ENCODE measurements at regions not wholly inside any gene's neighbourhood (a gene's known extent, or its start where the extent isn't known, plus 50 kb on each side); places are given as distances from the start of the nearest gene placed in this dataset.

GRCh38 chr4:18690291-18690955 lies 668.9 kb upstream of the LCORL start:
- H3K27ac ChIP-seq (ENCODE audit: control insufficient read depth, insufficient read depth): no peak overlapping the region
- H3K9me3 ChIP-seq (replicated peaks; ENCODE audit: control insufficient read depth, insufficient read depth, low read length): no peaks in the 10 kb centered on the region
- DNase-seq (ENCODE audit: low read depth, low spot score): no peak
- no peaks in the 10 kb centered on the region for H3K4me1 ChIP-seq (ENCODE audit: control insufficient read depth, insufficient read depth, low read length)
- no TSS peak for BruUV-seq (replicated peaks)
- no peak for FAIRE-seq
- no peaks in the 10 kb centered on the region for H3K36me3 ChIP-seq (ENCODE audit: control insufficient read depth in 2 of 2, insufficient read depth in 2 of 2, low read length in 1 of 2)
- H2AFZ ChIP-seq (ENCODE audit: control insufficient read depth, low read depth, low read length): no peak overlapping the region
- H4K20me1 ChIP-seq (ENCODE audit: control insufficient read depth, insufficient read depth): no peaks in the 10 kb centered on the region
- WGBS (ENCODE audit: insufficient coverage, insufficient replicate concordance, low lambda C conversion rate, missing lambda C conversion rate): 0% methylated on average over 2 of the region's 2 CpGs
- in situ Hi-C loops (cut with MboI) (loop anchor here (25.0 kb wide), 2 partner anchors 1547 to 1722 kb away; no protein-coding TSS in a partner anchor), intact Hi-C loops (cut with micrococcal nuclease; ENCODE audit: unreplicated experiment) (loop anchor here (10.0 kb wide), 1 partner anchor 524 kb away; no protein-coding TSS in a partner anchor)
- POLR2A ChIA-PET: no interaction called here
- TF ChIP-seq CHD4 (IDR thresholded peaks at IDR 0.05) (no peak), YBX1 (IDR thresholded peaks at IDR 0.05) (no peak), PBX3 (IDR thresholded peaks at IDR 0.05; ENCODE audit: insufficient replicate concordance, low read depth, low read length) (no peak), MAX (IDR thresholded peaks at IDR 0.05; ENCODE audit: low read depth, low read length) (no peak), CREB1 (IDR thresholded peaks at IDR 0.05; ENCODE audit: low read depth) (no peak), TARDBP (IDR thresholded peaks at IDR 0.05; ENCODE audit: borderline replicate concordance) (no peak), RFX5 (IDR thresholded peaks at IDR 0.05; ENCODE audit: low read depth, low read length) (no peak), RAD51 (IDR thresholded peaks at IDR 0.05) (no peak), IRF5 (IDR thresholded peaks at IDR 0.05; ENCODE audit: borderline replicate concordance) (no peak), ZZZ3 (IDR thresholded peaks at IDR 0.05; ENCODE audit: control insufficient read depth, insufficient read length, low read depth) (no peak), HDAC6 (IDR thresholded peaks at IDR 0.05; ENCODE audit: unreplicated experiment) (no peak)
- SMC1A ChIA-PET (ENCODE audit: uncharacterized antibody, unreplicated experiment): no interaction called here
- ATAC-seq: no peak
- no peak overlapping the region for H3K4me3 ChIP-seq
- RAD21 ChIA-PET (ENCODE audit: unreplicated experiment): no interaction called here
- no peaks in the 10 kb centered on the region for H3K79me2 ChIP-seq (ENCODE audit: control insufficient read depth, insufficient read depth, low read length)
- CTCF ChIA-PET: interaction anchor here (1.0 kb wide), 1 partner anchor 1995 kb away, joined by 5 read pairs; no protein-coding TSS in a partner anchor
- no peaks in the 10 kb centered on the region for H3K27me3 ChIP-seq (replicated peaks in 1 of 2; ENCODE audit: control insufficient read depth in 2 of 2, insufficient read depth in 2 of 2, low read length in 1 of 2)
- H3K9ac ChIP-seq (ENCODE audit: control insufficient read depth, insufficient read depth, low read length): no peak overlapping the region
- no peak overlapping the region for H3K4me2 ChIP-seq (ENCODE audit: control insufficient read depth, insufficient read depth)

Measured in GM12878 (cell line).